HEK293T (cell line): ENCODE measurements at regions not wholly inside any gene's neighbourhood (a gene's known extent, or its start where the extent isn't known, plus 50 kb on each side); places are given as distances from the start of the nearest gene placed in this dataset.
"Not testable (repeated sequence)": the region's sequence is repeated elsewhere in the genome, so short reads cannot be mapped to it uniquely, and the experiment has no call there.

Experiments
- CTCF ChIA-PET: fragments of 350-600 bp; formaldehyde crosslinking; extraction: SDS; loops from one replicate; lab custom pipeline; 2021; ENCODE audit warnings: antibody characterized with exemption, inconsistent platforms; lab: Yijun Ruan, JAX
- POLR2A ChIA-PET: fragments of 350-600 bp; formaldehyde crosslinking; extraction: SDS; loops from one replicate; lab custom pipeline; 2020; ENCODE audit warnings: antibody characterized with exemption, inconsistent platforms; lab: Yijun Ruan, JAX
- DNase-seq: peaks from one replicate; pipeline ENCODE4 v3.0.0; 2012; ENCODE audit warnings: mixed read lengths; ENCODE audit errors: extremely low spot score
- ARNT ChIP-seq: fragments of 450-650 bp; IDR thresholded peaks from 2 replicates; pipeline ENCODE4 v1.6.1; 2017; ENCODE audit warnings: mild to moderate bottlenecking
- BHLHE40 ChIP-seq: fragments of 450-650 bp; IDR thresholded peaks from 2 replicates; pipeline ENCODE4 v1.6.1; 2016; ENCODE audit warnings: mild to moderate bottlenecking, moderate library complexity, borderline replicate concordance
- CTBP1 ChIP-seq: fragments of 450-650 bp; IDR thresholded peaks from 2 replicates; pipeline ENCODE4 v1.6.1; 2016; ENCODE audit warnings: borderline replicate concordance
- ELF4 ChIP-seq: fragments of 450-650 bp; IDR thresholded peaks from 2 replicates; pipeline ENCODE4 v1.6.1; 2017; ENCODE audit warnings: antibody characterized with exemption
- FOXA1 ChIP-seq: fragments of 450-650 bp; IDR thresholded peaks from 2 replicates; pipeline ENCODE4 v1.6.1; 2016; ENCODE audit warnings: mild to moderate bottlenecking
- FOXK2 ChIP-seq: fragments of 450-650 bp; IDR thresholded peaks from 2 replicates; pipeline ENCODE4 v1.6.1; 2016; ENCODE audit warnings: mild to moderate bottlenecking
- FOXM1 ChIP-seq: fragments of 450-650 bp; IDR thresholded peaks from 2 replicates; pipeline ENCODE4 v1.6.1; 2017; ENCODE audit warnings: mild to moderate bottlenecking, borderline replicate concordance
- HDGF ChIP-seq: fragments of 450-650 bp; IDR thresholded peaks from 2 replicates; pipeline ENCODE4 v1.6.1; 2017; ENCODE audit warnings: antibody characterized with exemption, borderline replicate concordance
- L3MBTL2 ChIP-seq: fragments of 450-650 bp; conservative IDR thresholded peaks from 2 replicates; pipeline ENCODE4 v1.6.1; 2016; ENCODE audit warnings: mild to moderate bottlenecking
- LEF1 ChIP-seq: fragments of 450-650 bp; IDR thresholded peaks from 2 replicates; pipeline ENCODE4 v1.6.1; 2017; ENCODE audit warnings: mild to moderate bottlenecking, borderline replicate concordance
- NFRKB ChIP-seq: fragments of 450-650 bp; IDR thresholded peaks from 2 replicates; pipeline ENCODE4 v1.6.1; 2016; ENCODE audit warnings: mild to moderate bottlenecking, moderate library complexity
- SP1 ChIP-seq: fragments of 450-650 bp; IDR thresholded peaks from 2 replicates; pipeline ENCODE4 v1.6.1; 2017
- SUZ12 ChIP-seq: fragments of 450-650 bp; IDR thresholded peaks from 2 replicates; pipeline ENCODE4 v1.6.1; 2016; ENCODE audit warnings: mild to moderate bottlenecking
- TARDBP ChIP-seq: fragments of 450-650 bp; IDR thresholded peaks from 2 replicates; pipeline ENCODE4 v1.6.1; 2016
- ZNF384 ChIP-seq: fragments of 450-650 bp; IDR thresholded peaks from 2 replicates; pipeline ENCODE4 v1.6.1; 2016
- TF ChIP-seq, protein P1 (sequence below): fragments of 450-650 bp; IDR thresholded peaks from 2 replicates; pipeline ENCODE4 v1.6.1; 2016

DNA sequence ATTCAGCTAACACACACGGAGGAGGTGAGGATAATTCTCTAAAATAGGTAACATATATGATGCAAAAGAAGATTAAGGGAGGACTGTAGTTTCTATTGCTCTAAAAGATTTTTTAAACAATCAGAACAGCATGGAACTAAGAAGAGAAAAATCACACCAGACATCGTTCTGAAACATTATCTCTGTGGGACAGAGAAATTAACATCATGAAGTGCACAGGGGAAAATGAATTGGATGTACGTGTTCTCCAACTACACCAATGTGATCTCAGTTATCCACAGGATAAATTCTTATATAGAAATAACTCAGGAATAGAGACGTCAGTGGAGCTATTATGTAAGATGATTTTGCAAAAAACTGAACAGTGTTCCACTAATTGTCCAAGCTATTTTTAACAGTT, 614.1 kb upstream of the HS3ST1 start:
- POLR2A ChIA-PET = no interaction called here
- no peak for DNase-seq
- CTCF ChIA-PET = no interaction called here
- TF ChIP-seq ARNT = no peak

DNA sequence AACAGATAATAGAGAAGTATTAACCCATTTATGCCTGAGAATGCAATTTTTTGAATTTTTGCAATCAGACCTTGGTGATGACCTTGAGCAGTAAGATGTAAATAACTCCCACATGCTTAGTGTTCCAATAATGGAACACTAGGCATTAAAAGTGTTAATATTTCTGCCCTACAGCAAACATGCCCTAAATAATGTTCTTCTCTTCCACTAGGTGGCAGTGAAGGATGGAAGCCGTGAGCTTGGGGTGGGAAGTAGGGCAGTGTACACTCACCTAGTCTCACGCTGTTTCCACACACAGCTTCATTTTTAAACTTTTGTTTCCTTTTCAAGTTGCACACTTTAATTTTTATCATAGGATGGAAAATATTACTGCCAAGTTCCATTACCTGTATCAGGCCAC, 613.1 kb upstream of the HS3ST1 start:
- no peak for TF ChIP-seq ARNT
- peak; percentile 6 for DNase-seq
- POLR2A ChIA-PET = no interaction called here
- CTCF ChIA-PET = no interaction called here

DNA sequence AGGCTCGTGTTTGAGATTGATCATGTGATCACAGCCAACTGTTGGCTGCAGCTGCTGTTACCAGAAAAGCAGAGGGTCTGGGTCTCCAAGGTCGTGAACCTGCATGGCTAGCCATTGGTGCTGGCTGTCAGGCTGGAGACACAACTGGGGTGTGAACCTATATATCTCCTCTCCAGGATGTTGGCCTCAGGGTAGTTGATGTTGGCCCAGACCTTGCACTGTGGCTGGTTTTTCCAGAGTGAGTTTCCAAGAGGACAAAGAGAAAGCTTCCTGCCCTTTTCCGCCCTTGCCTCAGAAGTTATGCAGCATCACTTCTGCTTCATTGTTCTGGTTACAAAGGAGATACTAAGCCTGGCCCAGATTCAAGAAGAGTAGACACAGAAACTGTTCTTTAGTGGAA, 607.8 kb upstream of the HS3ST1 start:
- DNase-seq = no peak
- ChIA-PET POLR2A (no interaction called here), CTCF (no interaction called here)
- no peak for TF ChIP-seq LEF1
- no peak for TF ChIP-seq FOXA1
- TF ChIP-seq ELF4 = no peak
- TF ChIP-seq SP1 = no peak
- TF ChIP-seq FOXK2 = no peak
- TF ChIP-seq L3MBTL2 = no peak
- TF ChIP-seq TARDBP = no peak
- TF ChIP-seq SUZ12 = no peak
- no peak for TF ChIP-seq BHLHE40
- TF ChIP-seq HDGF = no peak
- TF ChIP-seq ZNF384 = no peak
- no peak for TF ChIP-seq FOXM1
- TF ChIP-seq, protein P1, sequence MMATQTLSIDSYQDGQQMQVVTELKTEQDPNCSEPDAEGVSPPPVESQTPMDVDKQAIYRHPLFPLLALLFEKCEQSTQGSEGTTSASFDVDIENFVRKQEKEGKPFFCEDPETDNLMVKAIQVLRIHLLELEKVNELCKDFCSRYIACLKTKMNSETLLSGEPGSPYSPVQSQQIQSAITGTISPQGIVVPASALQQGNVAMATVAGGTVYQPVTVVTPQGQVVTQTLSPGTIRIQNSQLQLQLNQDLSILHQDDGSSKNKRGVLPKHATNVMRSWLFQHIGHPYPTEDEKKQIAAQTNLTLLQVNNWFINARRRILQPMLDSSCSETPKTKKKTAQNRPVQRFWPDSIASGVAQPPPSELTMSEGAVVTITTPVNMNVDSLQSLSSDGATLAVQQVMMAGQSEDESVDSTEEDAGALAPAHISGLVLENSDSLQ = no peak
- TF ChIP-seq CTBP1 = no peak
- TF ChIP-seq ARNT = no peak
- TF ChIP-seq NFRKB = no peak

DNA sequence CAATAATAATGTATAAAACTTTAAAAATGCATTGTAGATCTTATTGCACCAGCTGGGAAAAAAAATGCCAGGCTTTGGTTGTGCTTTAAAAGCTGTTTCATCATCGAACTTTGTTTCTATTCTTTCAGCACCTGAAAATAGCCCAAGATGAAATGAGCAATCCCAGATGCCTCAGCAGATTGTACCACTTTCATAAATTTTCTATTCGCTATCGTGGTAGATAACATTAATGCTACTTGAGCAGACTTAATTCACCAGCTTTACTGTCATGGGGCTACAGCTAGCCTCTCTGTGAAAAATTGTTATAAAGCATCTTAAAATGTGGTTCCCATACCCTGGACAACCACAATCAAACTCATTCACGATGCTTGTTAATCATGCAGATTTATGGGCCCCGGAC, 599.6 kb upstream of the HS3ST1 start:
- no peak for DNase-seq
- CTCF ChIA-PET = no interaction called here
- POLR2A ChIA-PET = no interaction called here
- TF ChIP-seq ZNF384 (no peak), HDGF (no peak), LEF1 (no peak), L3MBTL2 (no peak), TARDBP (no peak), FOXA1 (no peak), FOXK2 (no peak), FOXM1 (no peak), CTBP1 (no peak)

DNA sequence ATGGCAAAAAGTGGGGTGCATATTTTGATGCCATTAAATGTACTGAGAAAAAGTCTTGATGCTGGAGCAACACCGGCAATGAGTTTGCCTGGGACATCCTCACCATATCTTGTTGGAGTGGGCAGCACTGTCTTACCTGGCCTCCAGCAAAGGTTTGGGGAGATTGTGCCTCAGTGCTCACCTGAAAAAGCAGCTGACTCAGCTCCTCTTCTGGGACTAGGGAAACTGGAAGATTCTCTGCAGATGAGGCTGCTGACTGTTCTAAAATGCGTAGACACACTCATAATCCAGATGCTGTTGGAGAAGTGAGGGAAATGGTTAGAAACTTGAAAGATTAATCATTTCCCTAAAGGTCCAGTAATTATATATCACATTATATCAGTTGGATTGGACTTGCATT, 593.7 kb upstream of the HS3ST1 start:
- DNase-seq = no peak
- ChIA-PET CTCF (no interaction called here), POLR2A (no interaction called here)
- no peak for TF ChIP-seq ZNF384
- TF ChIP-seq CTBP1 = no peak
- no peak for TF ChIP-seq HDGF
- TF ChIP-seq SP1 = no peak
- no peak for TF ChIP-seq L3MBTL2
- TF ChIP-seq FOXK2 = no peak
- TF ChIP-seq TARDBP = no peak
- TF ChIP-seq FOXM1 = no peak
- no peak for TF ChIP-seq FOXA1
- TF ChIP-seq NFRKB = no peak
- TF ChIP-seq BHLHE40 = no peak

DNA sequence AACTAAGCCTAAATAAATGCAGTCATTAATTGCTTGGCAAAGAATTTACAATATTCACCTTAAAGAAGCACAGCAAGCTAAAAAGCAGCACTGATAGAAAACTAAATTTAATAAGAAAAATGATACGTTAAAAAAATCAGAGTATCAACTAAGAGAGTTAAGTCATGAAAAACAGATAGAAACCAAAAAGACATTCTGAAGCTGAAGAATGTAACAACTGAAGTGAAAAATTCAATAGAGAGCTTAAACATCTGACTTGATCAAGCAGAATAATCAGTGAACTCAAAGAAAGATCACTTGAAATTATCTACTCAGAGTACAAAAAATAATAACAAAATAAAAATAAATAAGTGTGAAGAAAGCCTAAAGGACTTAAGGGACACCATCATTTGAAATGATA, 588.0 kb upstream of the HS3ST1 start:
- POLR2A ChIA-PET = no interaction called here
- TF ChIP-seq SUZ12 (no peak), FOXM1 (no peak), TARDBP (no peak), HDGF (no peak), FOXK2 (no peak), CTBP1 (no peak), LEF1 (no peak), L3MBTL2 (no peak), ELF4 (no peak), ZNF384 (no peak), SP1 (no peak), NFRKB (no peak)
- TF ChIP-seq, protein P1 = no peak
- no peak for DNase-seq

DNA sequence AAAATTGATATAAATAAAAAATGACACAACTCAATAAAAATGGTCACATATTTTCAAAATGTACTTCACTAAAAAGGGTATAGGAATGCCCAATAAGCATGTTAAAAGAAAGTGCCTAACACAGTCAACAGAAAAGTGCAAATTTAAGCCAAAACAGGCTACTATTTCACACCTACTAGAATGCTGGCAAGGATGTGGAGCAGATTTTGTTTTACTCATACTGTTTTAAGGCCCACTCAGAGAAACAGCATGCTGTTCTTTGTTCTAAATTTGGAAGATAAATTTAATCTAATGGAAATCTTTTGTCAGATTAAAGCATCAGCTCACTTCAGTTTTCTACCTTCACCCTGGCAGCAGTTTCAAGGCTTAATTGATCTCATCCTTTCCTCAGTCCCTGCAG, 576.8 kb upstream of the HS3ST1 start:
- CTCF ChIA-PET = no interaction called here

More for the DNA sequence above, 588.0 kb upstream of the HS3ST1 start:
- CTCF ChIA-PET = no interaction called here

DNA sequence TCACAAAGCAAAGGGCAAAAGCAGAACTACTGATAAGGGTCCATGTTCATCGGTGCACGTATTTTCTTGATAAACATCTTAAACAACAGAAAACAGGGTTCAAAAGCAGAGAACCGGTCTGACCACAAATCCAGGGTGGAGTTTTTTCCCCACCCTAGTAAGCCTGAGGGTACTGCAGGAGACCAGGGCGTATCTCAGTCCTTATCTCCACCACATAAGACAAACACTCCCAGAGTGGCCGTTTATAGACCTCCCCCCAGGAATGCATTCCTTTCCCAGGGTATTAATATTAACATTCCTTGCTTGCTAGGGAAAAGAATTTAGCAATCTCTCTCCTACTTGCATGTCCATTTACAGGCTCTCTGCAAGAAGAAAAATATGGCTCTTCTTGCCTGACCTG, 567.9 kb upstream of the HS3ST1 start:
- DNase-seq, POLR2A ChIA-PET, CTCF ChIA-PET: not testable (repeated sequence)

More for the DNA sequence above, 576.8 kb upstream of the HS3ST1 start:
- POLR2A ChIA-PET = no interaction called here
- no peak for DNase-seq
- TF ChIP-seq FOXK2 (no peak), FOXA1 (no peak), LEF1 (no peak), CTBP1 (no peak), TARDBP (no peak), SUZ12 (no peak), HDGF (no peak), SP1 (no peak), ZNF384 (no peak)
- TF ChIP-seq, protein P1 = no peak
